ENCODE measurements at regions not wholly inside any gene's neighbourhood (a gene's known extent, or its start where the extent isn't known, plus 50 kb on each side); places are given as distances from the start of the nearest gene placed in this dataset.

DNA sequence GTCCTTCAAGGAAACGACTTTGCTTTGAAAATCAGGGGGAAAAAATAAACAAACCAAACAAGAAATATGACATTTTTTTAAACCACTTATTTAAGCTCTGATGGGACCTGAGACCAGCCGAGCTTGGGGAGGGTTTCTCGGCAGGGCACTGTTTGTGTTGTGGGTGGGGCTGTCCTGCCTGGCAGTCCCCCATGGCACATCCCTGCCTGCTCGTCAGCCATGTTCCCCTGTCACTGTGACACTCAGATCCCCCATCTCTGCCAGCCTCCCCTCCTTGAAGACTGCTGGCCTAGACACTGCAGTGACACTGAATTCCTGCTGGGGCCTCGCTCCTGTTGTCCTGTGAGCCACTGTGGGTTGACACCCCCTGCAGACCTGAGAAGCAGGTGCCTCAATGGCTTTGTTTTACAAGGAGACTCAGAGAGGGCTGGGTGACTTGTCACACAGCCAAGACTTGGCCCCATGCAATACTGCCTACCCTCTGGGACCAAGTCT, 95.1 kb upstream of the PTPN1 start:
- Histone ChIP-seq H3K9me3 (ENCODE audit: low read length) (no peaks in the 10 kb centered on the region), H3K4me1 (ENCODE audit: insufficient read depth, low read length) (no peaks in the 10 kb centered on the region), H3K4me3 (ENCODE audit: low read length) (no peak overlapping the region), H3K27ac (ENCODE audit: low read depth, low read length) (no peak overlapping the region), H3K36me3 (ENCODE audit: insufficient read depth, low read length) (no peaks in the 10 kb centered on the region), H3K27me3 (ENCODE audit: insufficient read depth, low read length, poor library complexity, severe bottlenecking) (no peaks in the 10 kb centered on the region)
- Mint-ChIP-seq H3K4me1 (no peaks in the 10 kb centered on the region), H3K9me3 (peaks cover 0 to 3% (median 0%) of the 10 kb centered on the region in 5 donors), H3K36me3 (no peaks in the 10 kb centered on the region), H3K4me3 (no peak overlapping the region), H3K27me3 (peaks cover 3 to 10% of the 10 kb centered on the region in 2 donors), H3K27ac (no peak overlapping the region)
- peak in 1 of 5 donors; percentile 37 for DNase-seq
- CTCF ChIA-PET, result no interaction called here
- POLR2A ChIA-PET, result no interaction called here

GRCh38 chr20:50415516-50416268, 94.5 kb upstream of the PTPN1 start:
- H3K4me1 Mint-ChIP-seq, result no peaks in the 10 kb centered on the region
- CTCF ChIA-PET, result no interaction called here
- H3K27ac ChIP-seq (ENCODE audit: low read depth, low read length), result no peak overlapping the region
- H3K9me3 ChIP-seq (ENCODE audit: low read length), result no peaks in the 10 kb centered on the region
- H3K4me3 ChIP-seq (ENCODE audit: low read length), result no peak overlapping the region
- H3K4me3 Mint-ChIP-seq, result no peak overlapping the region
- no peaks in the 10 kb centered on the region for H3K4me1 ChIP-seq (ENCODE audit: insufficient read depth, low read length)
- no peaks in the 10 kb centered on the region for H3K36me3 ChIP-seq (ENCODE audit: insufficient read depth, low read length)
- peaks cover 0 to 3% (median 0%) of the 10 kb centered on the region in 5 donors for H3K9me3 Mint-ChIP-seq
- no peaks in the 10 kb centered on the region for H3K27me3 ChIP-seq (ENCODE audit: insufficient read depth, low read length, poor library complexity, severe bottlenecking)
- H3K27ac Mint-ChIP-seq, result no peak overlapping the region
- H3K36me3 Mint-ChIP-seq, result no peaks in the 10 kb centered on the region
- DNase-seq, result peak in 1 of 5 donors; percentile 17
- H3K27me3 Mint-ChIP-seq, result peaks cover 3 to 7% of the 10 kb centered on the region in 2 donors
- POLR2A ChIA-PET, result no interaction called here

GRCh38 chr20:50416269-50417022, 93.7 kb upstream of the PTPN1 start:
- no peaks in the 10 kb centered on the region for H3K4me1 ChIP-seq (ENCODE audit: insufficient read depth, low read length)
- DNase-seq, result peak in 1 of 5 donors; percentile 32
- Mint-ChIP-seq H3K27me3 (peaks cover 3 to 6% of the 10 kb centered on the region in 2 donors), H3K36me3 (no peaks in the 10 kb centered on the region), H3K9me3 (peaks cover 0 to 3% (median 0%) of the 10 kb centered on the region in 5 donors), H3K4me1 (no peaks in the 10 kb centered on the region), H3K4me3 (no peak overlapping the region), H3K27ac (peak overlapping the region in 1 of 8 donors; percentile 72)
- H3K9me3 ChIP-seq (ENCODE audit: low read length), result peaks cover under 1% of the 10 kb centered on the region
- ChIA-PET POLR2A (no interaction called here), CTCF (no interaction called here)
- H3K36me3 ChIP-seq (ENCODE audit: insufficient read depth, low read length), result no peaks in the 10 kb centered on the region
- H3K27ac ChIP-seq (ENCODE audit: low read depth, low read length), result no peak overlapping the region
- no peaks in the 10 kb centered on the region for H3K27me3 ChIP-seq (ENCODE audit: insufficient read depth, low read length, poor library complexity, severe bottlenecking)
- H3K4me3 ChIP-seq (ENCODE audit: low read length), result no peak overlapping the region

DNA sequence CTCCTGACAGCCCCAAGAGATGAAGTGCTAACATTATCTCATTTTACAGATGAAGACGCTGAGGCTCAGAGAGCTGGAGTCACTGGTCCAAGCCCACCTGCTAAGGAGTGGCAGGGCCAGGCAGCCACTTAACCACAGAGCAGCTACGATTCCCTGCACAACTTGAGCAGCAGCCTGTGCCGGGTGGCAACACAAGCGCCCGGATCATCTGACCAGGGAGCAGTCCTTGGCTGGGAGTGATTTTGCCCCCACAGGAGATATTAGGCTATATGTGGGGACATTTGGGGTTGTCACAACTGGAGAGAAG, 93.2 kb upstream of the PTPN1 start:
- ChIA-PET CTCF (no interaction called here), POLR2A (no interaction called here)
- no peaks in the 10 kb centered on the region for H3K4me1 ChIP-seq (ENCODE audit: insufficient read depth, low read length)
- Mint-ChIP-seq H3K9me3 (peaks cover 0 to 7% (median 0%) of the 10 kb centered on the region in 5 donors), H3K27me3 (peaks cover 0 to 2% of the 10 kb centered on the region in 2 donors), H3K27ac (no peak overlapping the region), H3K36me3 (no peaks in the 10 kb centered on the region), H3K4me1 (no peaks in the 10 kb centered on the region), H3K4me3 (no peak overlapping the region)
- H3K27ac ChIP-seq (ENCODE audit: low read depth, low read length), result no peak overlapping the region
- H3K36me3 ChIP-seq (ENCODE audit: insufficient read depth, low read length), result no peaks in the 10 kb centered on the region
- peaks cover 5% of the 10 kb centered on the region for H3K9me3 ChIP-seq (ENCODE audit: low read length)
- no peak overlapping the region for H3K4me3 ChIP-seq (ENCODE audit: low read length)
- no peaks in the 10 kb centered on the region for H3K27me3 ChIP-seq (ENCODE audit: insufficient read depth, low read length, poor library complexity, severe bottlenecking)
- DNase-seq, result peak in 1 of 5 donors; percentile 33

- ChIA-PET CTCF (no interaction called here), POLR2A (no interaction called here)
Observed at GRCh38 chr20:50417484-50418235, 92.5 kb upstream of the PTPN1 start.

DNA sequence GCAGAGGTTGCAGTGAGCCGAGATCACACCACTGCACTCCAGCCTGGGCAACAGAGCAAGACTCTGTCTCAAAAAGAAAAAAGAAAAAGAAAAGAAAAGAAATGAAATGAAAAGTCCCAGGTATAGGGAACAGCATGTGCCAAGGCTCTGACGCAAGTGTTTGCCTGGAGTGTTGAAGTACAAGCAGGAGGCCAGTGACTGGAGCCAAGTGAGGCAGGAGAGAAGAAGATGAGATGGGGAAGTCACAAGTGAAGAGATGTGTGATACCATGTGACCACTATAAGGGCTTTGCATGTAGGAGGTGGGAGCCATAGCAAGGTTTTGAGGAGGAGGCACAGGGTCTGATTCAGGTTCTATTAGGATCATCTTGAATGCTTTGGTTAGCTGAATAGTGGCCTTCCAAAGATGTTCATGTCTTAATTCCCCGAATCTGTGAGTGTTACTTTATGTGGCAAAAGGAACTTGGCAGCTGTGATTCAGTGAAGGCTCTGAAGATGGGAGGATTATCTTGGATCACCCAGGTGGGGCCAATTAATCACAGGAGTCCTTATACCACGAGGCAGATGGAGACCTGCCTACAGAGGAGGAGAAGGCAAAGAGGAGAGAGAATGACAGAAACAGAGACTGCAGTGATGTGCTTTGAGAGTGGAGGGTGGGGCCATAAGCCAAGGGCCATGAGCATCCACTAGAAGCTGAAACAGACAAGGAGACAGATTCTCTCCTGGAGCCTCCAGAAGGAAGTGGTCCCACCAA, 91.1 kb upstream of the PTPN1 start:
- Histone ChIP-seq H3K4me1 (ENCODE audit: insufficient read depth, low read length) (no peaks in the 10 kb centered on the region), H3K9me3 (ENCODE audit: low read length) (peaks cover 5% of the 10 kb centered on the region), H3K27me3 (ENCODE audit: insufficient read depth, low read length, poor library complexity, severe bottlenecking) (no peaks in the 10 kb centered on the region), H3K36me3 (ENCODE audit: insufficient read depth, low read length) (no peaks in the 10 kb centered on the region), H3K27ac (ENCODE audit: low read depth, low read length) (no peak overlapping the region), H3K4me3 (ENCODE audit: low read length) (no peak overlapping the region)
- H3K27me3 Mint-ChIP-seq, result peaks cover 0 to 2% of the 10 kb centered on the region in 2 donors
- H3K4me3 Mint-ChIP-seq, result no peak overlapping the region
- no peak for DNase-seq
- ChIA-PET CTCF (no interaction called here), POLR2A (interaction anchor here (0.5 kb wide), 1 partner anchor 332 kb away, joined by 4 read pairs; no protein-coding TSS in a partner anchor)
- peaks cover 0 to 7% (median 0%) of the 10 kb centered on the region in 5 donors for H3K9me3 Mint-ChIP-seq
- H3K27ac Mint-ChIP-seq, result no peak overlapping the region
- no peaks in the 10 kb centered on the region for H3K4me1 Mint-ChIP-seq
- no peaks in the 10 kb centered on the region for H3K36me3 Mint-ChIP-seq

More at GRCh38 chr20:50417484-50418235, 92.5 kb upstream of the PTPN1 start:
- Mint-ChIP-seq H3K9me3 (peaks cover 0 to 7% (median 0%) of the 10 kb centered on the region in 5 donors), H3K4me3 (no peak overlapping the region), H3K27me3 (peaks cover 0 to 2% of the 10 kb centered on the region in 2 donors), H3K4me1 (no peaks in the 10 kb centered on the region), H3K36me3 (no peaks in the 10 kb centered on the region), H3K27ac (peak overlapping the region in 1 of 8 donors; percentile 29)
- peak in 1 of 5 donors; percentile 1 for DNase-seq
- H3K4me3 ChIP-seq (ENCODE audit: low read length), result no peak overlapping the region
- H3K9me3 ChIP-seq (ENCODE audit: low read length), result peaks cover 5% of the 10 kb centered on the region
- no peak overlapping the region for H3K27ac ChIP-seq (ENCODE audit: low read depth, low read length)
- no peaks in the 10 kb centered on the region for H3K36me3 ChIP-seq (ENCODE audit: insufficient read depth, low read length)
- H3K27me3 ChIP-seq (ENCODE audit: insufficient read depth, low read length, poor library complexity, severe bottlenecking), result no peaks in the 10 kb centered on the region
- H3K4me1 ChIP-seq (ENCODE audit: insufficient read depth, low read length), result no peaks in the 10 kb centered on the region

DNA sequence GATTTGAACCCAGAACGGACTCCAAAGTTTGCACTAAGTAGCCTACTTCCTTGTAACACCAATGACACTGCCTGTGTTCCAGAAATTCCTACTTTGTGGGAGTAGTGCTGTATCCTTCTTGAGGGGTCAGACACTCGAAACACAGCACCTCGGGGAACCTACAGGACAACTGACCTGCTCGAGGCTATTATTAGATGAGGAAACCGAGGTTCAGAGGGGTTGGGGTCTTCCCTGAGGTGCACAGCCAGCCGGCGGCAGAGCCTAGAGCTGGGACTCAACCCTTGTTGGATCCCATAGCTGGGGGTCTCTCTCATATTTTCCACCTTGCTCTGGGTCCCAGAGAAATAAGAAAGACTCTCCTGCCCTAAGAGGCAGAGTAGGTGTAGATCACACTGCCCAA, 89.8 kb upstream of the PTPN1 start:
- Mint-ChIP-seq H3K36me3 (no peaks in the 10 kb centered on the region), H3K27ac (peak overlapping the region in 1 of 8 donors; percentile 32), H3K27me3 (peaks cover 0 to 2% of the 10 kb centered on the region in 2 donors), H3K4me1 (no peaks in the 10 kb centered on the region), H3K9me3 (peaks cover 0 to 7% (median 0%) of the 10 kb centered on the region in 5 donors), H3K4me3 (no peak overlapping the region)
- no peaks in the 10 kb centered on the region for H3K27me3 ChIP-seq (ENCODE audit: insufficient read depth, low read length, poor library complexity, severe bottlenecking)
- ChIA-PET POLR2A (no interaction called here), CTCF (interaction anchor here (1.1 kb wide), 1 partner anchor 243 kb away, joined by 3 read pairs; no protein-coding TSS in a partner anchor)
- no peak overlapping the region for H3K27ac ChIP-seq (ENCODE audit: low read depth, low read length)
- no peaks in the 10 kb centered on the region for H3K36me3 ChIP-seq (ENCODE audit: insufficient read depth, low read length)
- peaks cover 5% of the 10 kb centered on the region for H3K9me3 ChIP-seq (ENCODE audit: low read length)
- peak in 1 of 5 donors; percentile 18 for DNase-seq
- no peaks in the 10 kb centered on the region for H3K4me1 ChIP-seq (ENCODE audit: insufficient read depth, low read length)
- no peak overlapping the region for H3K4me3 ChIP-seq (ENCODE audit: low read length)
